Esophagus muscularis mucosa (tissue), 4 donors: ENCODE measurements at regions not wholly inside any gene's neighbourhood (a gene's known extent, or its start where the extent isn't known, plus 50 kb on each side); places are given as distances from the start of the nearest gene placed in this dataset.
"Not testable (repeated sequence)": the region's sequence is repeated elsewhere in the genome, so short reads cannot be mapped to it uniquely, and the experiment has no call there.

Source experiments
- DNase-seq: peaks from one replicate; pipeline ENCODE4 v3.0.0-alpha.2; 2017; ENCODE audit errors: extremely low spot score
- H3K27ac ChIP-seq, 4 donors: fragments of 200-600 bp; sonication (generic); replicated peaks in 1 of 4; 1 replicate in 3 of 4; 2 replicates in 1 of 4; pipeline ENCODE4 v1.5.1; 2016 to 2019; ENCODE audit warnings: mild to moderate bottlenecking in 1 of 4
- H3K27me3 ChIP-seq, 4 donors: fragments of 200-600 bp; sonication (generic); one replicate each; pipeline versions ENCODE4 v1.5.1 to v1.6.0; 2016 to 2019
- H3K36me3 ChIP-seq, 4 donors: fragments of 200-600 bp; sonication (generic); one replicate each; pipeline ENCODE4 v1.5.1; 2016 to 2019
- H3K4me1 ChIP-seq, 4 donors: fragments of 200-600 bp; sonication (generic); one replicate each; pipeline ENCODE4 v1.5.1; 2016 to 2019
- H3K4me3 ChIP-seq, 4 donors: fragments of 200-600 bp; sonication (generic); 1 replicate in 2 of 4; 2 replicates in 2 of 4; pipeline ENCODE4 v1.5.1; 2016 to 2019; ENCODE audit warnings: mild to moderate bottlenecking in 4 of 4, moderate library complexity in 1 of 4
- H3K9me3 ChIP-seq, 4 donors: fragments of 200-600 bp; sonication (generic); 1 replicate in 3 of 4; 2 replicates in 1 of 4; pipeline ENCODE4 v1.5.1; 2016 to 2019
- POLR2A ChIP-seq: fragments of 450-650 bp; IDR thresholded peaks from one replicate; pipeline ENCODE4 v1.6.1; 2017; ENCODE audit warnings: antibody characterized with exemption, moderate library complexity, mild to moderate bottlenecking, low read depth
- POLR2AphosphoS5 ChIP-seq, 2 donors: sonication (generic); formaldehyde crosslinking; IDR thresholded peaks; one replicate each; pipeline ENCODE4 v1.6.1; 2017; ENCODE audit warnings: antibody characterized with exemption in 2 of 2
- WGBS: methylation state at CpG from one replicate; pipeline ENCODE4 v1.1.5; 2018; 5-methylcytosine and 5-hydroxymethylcytosine counted together
- intact Hi-C: fragments of 100-400 bp; cut with DNase I; formaldehyde crosslinking; loops from one replicate; pipeline ENCODE4 v1.15.1; 2023
- TF ChIP-seq, protein P1 (sequence below), 3 experiments: fragments of 200-600 bp in 2 of 3; fragments of 450-650 bp in 1 of 3; sonication (generic) in 2 of 3; IDR thresholded peaks; one replicate each; pipeline ENCODE4 v1.5.1; 2017 to 2019; ENCODE audit warnings: antibody characterized with exemption in 3 of 3, mild to moderate bottlenecking in 2 of 3, moderate library complexity in 1 of 3

DNA sequence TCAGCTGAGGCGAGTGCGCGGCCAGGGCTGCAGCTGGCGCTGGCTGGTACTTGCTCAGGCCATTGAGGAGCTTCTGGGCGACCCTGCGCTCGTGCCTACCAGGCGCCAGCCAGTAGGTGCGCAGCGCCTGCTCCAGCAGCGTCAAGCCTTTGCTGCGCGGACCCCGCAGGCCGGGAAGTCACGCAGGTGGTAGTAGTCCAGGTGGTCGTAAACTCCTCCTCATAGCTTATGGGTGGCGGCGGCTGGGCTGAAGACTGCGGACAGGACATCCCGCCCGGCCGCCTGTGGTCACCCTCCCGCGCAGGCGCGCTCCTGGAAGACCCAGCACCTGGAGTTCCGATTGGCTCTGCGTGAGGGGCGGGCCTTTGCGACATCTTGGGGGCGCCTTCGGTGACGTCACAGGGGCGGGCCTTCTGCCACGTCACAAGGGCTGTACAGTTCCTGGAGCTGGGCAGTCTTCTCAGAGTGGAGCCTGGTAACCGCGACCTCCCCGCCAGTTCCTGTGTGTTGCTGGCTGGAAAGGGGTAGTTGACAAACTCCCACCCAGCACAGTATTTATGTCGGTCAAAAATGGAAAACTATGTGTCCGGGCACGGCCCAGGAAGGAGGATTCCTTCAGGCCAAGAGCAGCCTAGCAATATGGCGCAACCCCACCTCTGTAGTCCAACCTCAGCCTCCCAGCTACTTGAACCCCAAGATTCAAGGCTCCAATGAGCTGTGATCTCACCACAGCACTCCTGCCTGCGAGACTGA lies 102.2 kb upstream of the VKORC1L1 start:
- peak; percentile 55 for TF ChIP-seq POLR2A
- TF ChIP-seq POLR2AphosphoS5 (IDR thresholded peaks at IDR 0.05): peak; percentile 77 to 96
- TF ChIP-seq, protein P1, sequence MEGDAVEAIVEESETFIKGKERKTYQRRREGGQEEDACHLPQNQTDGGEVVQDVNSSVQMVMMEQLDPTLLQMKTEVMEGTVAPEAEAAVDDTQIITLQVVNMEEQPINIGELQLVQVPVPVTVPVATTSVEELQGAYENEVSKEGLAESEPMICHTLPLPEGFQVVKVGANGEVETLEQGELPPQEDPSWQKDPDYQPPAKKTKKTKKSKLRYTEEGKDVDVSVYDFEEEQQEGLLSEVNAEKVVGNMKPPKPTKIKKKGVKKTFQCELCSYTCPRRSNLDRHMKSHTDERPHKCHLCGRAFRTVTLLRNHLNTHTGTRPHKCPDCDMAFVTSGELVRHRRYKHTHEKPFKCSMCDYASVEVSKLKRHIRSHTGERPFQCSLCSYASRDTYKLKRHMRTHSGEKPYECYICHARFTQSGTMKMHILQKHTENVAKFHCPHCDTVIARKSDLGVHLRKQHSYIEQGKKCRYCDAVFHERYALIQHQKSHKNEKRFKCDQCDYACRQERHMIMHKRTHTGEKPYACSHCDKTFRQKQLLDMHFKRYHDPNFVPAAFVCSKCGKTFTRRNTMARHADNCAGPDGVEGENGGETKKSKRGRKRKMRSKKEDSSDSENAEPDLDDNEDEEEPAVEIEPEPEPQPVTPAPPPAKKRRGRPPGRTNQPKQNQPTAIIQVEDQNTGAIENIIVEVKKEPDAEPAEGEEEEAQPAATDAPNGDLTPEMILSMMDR (IDR thresholded peaks at IDR 0.05): peak in 1 of 3 experiments; percentile 4
- intact Hi-C loops, H3K27me3 ChIP-seq, H3K36me3 ChIP-seq, H3K9me3 ChIP-seq: not testable (repeated sequence)
- Histone ChIP-seq H3K4me3 (peak overlapping the region; percentile 60 to 98 (median 80)), H3K4me1 (peaks cover 0 to 17% (median 15%) of the 10 kb centered on the region in 4 donors), H3K27ac (peak overlapping the region; percentile 86 to 92 (median 90))
- 8% methylated on average over 18 of the region's 44 CpGs for WGBS
- peak; percentile 99 for DNase-seq

DNA sequence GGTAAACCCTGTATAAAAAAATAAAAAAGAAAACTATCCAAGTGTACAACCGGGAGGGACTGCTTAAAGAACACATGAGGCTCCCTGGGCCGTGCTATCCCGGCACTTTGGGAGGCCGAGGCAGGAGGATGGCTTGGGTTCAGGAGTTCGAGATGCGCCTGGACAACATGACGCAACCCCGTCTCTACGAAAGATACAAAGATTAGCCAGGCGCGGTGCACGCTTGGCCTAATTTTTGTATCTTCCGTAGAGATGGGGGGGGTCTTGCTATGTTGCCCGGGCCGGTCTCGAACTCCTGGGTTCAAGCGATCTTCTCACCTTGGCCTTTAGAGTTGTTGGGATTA lies 101.7 kb upstream of the VKORC1L1 start:
- H3K9me3 ChIP-seq, H3K36me3 ChIP-seq, H3K27me3 ChIP-seq, intact Hi-C loops, DNase-seq: not testable (repeated sequence)
- H3K4me3 ChIP-seq: peak overlapping the region; percentile 60 to 98 (median 80)
- WGBS: 87% methylated on average over 17 of the region's 17 CpGs
- peaks cover 0 to 17% (median 15%) of the 10 kb centered on the region in 4 donors for H3K4me1 ChIP-seq
- peak overlapping the region; percentile 86 to 92 (median 90) for H3K27ac ChIP-seq

DNA sequence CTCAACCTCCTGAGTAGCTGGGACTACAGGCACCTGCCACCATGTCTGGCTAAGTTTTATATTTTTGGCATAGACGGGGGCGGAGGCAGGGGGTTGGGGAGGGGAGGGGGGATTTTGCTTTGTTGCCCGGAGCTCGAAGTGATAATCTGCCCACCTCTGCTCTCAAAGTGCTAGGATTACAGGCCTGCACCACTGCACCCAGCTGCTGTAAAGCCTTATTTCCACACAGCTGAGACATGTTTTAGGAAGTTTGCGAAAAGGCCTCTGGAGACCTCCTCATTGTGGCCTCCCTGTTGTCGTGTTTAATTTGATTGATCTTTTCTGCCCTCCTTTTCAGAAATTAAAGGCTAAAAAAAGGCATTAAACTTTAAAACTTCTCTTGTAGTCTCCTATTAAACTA lies 96.2 kb upstream of the VKORC1L1 start:
- intact Hi-C loops, DNase-seq, H3K36me3 ChIP-seq, H3K27me3 ChIP-seq, H3K27ac ChIP-seq, H3K4me3 ChIP-seq, H3K4me1 ChIP-seq, H3K9me3 ChIP-seq: not testable (repeated sequence)
- WGBS: 68% methylated on average over 6 of the region's 6 CpGs

GRCh38 chr7:65789943-65790342 lies 82.9 kb upstream of the VKORC1L1 start:
- H3K4me3 ChIP-seq, H3K27me3 ChIP-seq, H3K36me3 ChIP-seq, DNase-seq, H3K27ac ChIP-seq, H3K9me3 ChIP-seq, intact Hi-C loops: not testable (repeated sequence)
- WGBS: 94% methylated on average over 5 of the region's 5 CpGs
- H3K4me1 ChIP-seq: peaks cover 0 to 10% (median 7%) of the 10 kb centered on the region in 4 donors

- H3K9me3 ChIP-seq, H3K27ac ChIP-seq, DNase-seq, H3K27me3 ChIP-seq, H3K36me3 ChIP-seq, intact Hi-C loops, H3K4me3 ChIP-seq: not testable (repeated sequence)
- peaks cover 0 to 14% (median 8%) of the 10 kb centered on the region in 4 donors for H3K4me1 ChIP-seq
- WGBS: 25% methylated on average over 1 of the region's 1 CpG
These were observed 81.1 kb upstream of the VKORC1L1 start for GRCh38 chr7:65791788-65792187.

GRCh38 chr7:65792726-65793125 lies 80.1 kb upstream of the VKORC1L1 start:
- intact Hi-C loops, H3K36me3 ChIP-seq: not testable (repeated sequence)
- peaks cover 0 to 14% (median 8%) of the 10 kb centered on the region in 4 donors for H3K4me1 ChIP-seq

GRCh38 chr7:65794671-65795391 lies 78.0 kb upstream of the VKORC1L1 start:
- H3K4me3 ChIP-seq, H3K9me3 ChIP-seq, intact Hi-C loops, H3K27me3 ChIP-seq, DNase-seq, H3K36me3 ChIP-seq: not testable (repeated sequence)
- peak; percentile 33 to 67 for TF ChIP-seq POLR2AphosphoS5 (IDR thresholded peaks at IDR 0.05)
- peaks cover 0 to 14% (median 8%) of the 10 kb centered on the region in 4 donors for H3K4me1 ChIP-seq
- 63% methylated on average over 3 of the region's 3 CpGs for WGBS
- peak overlapping the region in 3 of 4 donors; percentile 45 to 69 (median 51) for H3K27ac ChIP-seq

More at GRCh38 chr7:65792726-65793125, 80.1 kb upstream of the VKORC1L1 start:
- H3K4me3 ChIP-seq, H3K27me3 ChIP-seq, DNase-seq, H3K27ac ChIP-seq, H3K9me3 ChIP-seq: not testable (repeated sequence)
- WGBS: 95% methylated on average over 4 of the region's 4 CpGs

GRCh38 chr7:65795392-65795716 lies 77.5 kb upstream of the VKORC1L1 start:
- H3K9me3 ChIP-seq, H3K36me3 ChIP-seq, DNase-seq, intact Hi-C loops, H3K4me3 ChIP-seq, H3K27me3 ChIP-seq: not testable (repeated sequence)
- WGBS: 85% methylated on average over 4 of the region's 4 CpGs
- H3K4me1 ChIP-seq: peaks cover 0 to 14% (median 8%) of the 10 kb centered on the region in 4 donors
- H3K27ac ChIP-seq: peak overlapping the region in 3 of 4 donors; percentile 45 to 69 (median 51)
